GM10266 (cell line): ENCODE measurements at regions not wholly inside any gene's neighbourhood (a gene's known extent, or its start where the extent isn't known, plus 50 kb on each side); places are given as distances from the start of the nearest gene placed in this dataset.

ENCODE experiments used
- DNase-seq: peaks from one replicate; pipeline ENCODE4 v3.0.0; 2012; ENCODE audit errors: extremely low spot score
- TF ChIP-seq, protein P1 (sequence below): IDR thresholded peaks from 2 replicates; pipeline ENCODE4 v1.5.1; 2012; ENCODE audit warnings: mild to moderate bottlenecking, low read depth; ENCODE audit not compliant: control insufficient read depth, insufficient read depth; ENCODE audit errors: missing control alignments

DNA sequence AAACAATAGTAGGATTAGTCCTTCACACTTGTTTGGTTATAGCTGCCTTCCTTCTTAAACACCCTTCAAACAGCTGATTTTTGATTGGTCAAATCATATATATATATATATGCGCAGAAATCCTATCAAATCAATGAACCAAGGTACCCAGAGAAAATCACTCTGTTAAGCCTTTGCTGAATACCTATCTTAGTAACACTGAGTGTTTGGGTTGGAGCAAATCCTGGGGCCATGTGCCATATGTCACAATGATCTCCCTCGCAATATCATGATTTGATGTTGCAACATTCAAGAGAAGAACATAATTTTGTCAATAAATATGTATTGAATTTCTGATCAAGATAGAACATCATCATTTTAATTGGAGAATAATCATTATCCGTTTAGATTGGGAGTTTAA is 795.6 kb downstream of the REEP3 start:
- no peak for DNase-seq
- TF ChIP-seq, protein P1, sequence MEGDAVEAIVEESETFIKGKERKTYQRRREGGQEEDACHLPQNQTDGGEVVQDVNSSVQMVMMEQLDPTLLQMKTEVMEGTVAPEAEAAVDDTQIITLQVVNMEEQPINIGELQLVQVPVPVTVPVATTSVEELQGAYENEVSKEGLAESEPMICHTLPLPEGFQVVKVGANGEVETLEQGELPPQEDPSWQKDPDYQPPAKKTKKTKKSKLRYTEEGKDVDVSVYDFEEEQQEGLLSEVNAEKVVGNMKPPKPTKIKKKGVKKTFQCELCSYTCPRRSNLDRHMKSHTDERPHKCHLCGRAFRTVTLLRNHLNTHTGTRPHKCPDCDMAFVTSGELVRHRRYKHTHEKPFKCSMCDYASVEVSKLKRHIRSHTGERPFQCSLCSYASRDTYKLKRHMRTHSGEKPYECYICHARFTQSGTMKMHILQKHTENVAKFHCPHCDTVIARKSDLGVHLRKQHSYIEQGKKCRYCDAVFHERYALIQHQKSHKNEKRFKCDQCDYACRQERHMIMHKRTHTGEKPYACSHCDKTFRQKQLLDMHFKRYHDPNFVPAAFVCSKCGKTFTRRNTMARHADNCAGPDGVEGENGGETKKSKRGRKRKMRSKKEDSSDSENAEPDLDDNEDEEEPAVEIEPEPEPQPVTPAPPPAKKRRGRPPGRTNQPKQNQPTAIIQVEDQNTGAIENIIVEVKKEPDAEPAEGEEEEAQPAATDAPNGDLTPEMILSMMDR: no peak

DNA sequence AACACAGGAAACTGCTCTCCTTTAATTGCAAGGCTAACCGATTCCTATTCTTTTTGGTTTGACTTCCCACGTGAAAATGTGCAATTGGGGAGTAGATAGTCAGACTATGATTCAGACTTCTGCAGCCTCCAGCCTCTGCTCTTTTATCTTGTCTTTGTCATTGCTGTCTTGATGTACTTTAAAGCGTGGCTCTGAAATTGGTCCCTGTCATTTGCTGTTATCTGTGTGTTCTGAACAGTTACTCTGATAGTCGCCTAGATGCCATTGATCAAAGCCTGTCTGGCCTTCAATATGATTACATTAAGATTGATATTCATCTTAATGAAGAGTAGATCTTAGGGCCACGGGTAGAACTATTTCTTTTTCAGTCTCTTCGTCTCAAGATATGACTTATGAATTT is 799.2 kb downstream of the REEP3 start:
- no peak for DNase-seq
- TF ChIP-seq, protein P1: no peak

DNA sequence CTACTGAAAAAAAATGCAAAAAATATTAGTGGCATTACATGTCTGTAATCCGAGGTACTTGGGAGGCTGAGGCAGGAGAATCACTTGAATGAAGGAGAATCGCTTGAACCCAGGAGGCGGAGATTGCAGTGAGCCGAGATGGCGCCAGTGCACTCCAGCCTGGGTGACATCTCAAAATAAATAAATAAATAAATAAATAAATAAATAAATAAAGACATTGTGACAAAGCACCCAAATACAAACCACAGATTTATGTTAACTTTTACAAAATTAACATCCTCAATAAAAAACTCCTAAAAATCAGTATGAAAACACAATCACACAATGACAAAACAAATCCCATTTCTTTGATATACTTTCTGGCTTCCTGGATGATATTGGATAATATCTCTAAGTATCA is 808.3 kb downstream of the REEP3 start:
- TF ChIP-seq, protein P1: no peak

DNA sequence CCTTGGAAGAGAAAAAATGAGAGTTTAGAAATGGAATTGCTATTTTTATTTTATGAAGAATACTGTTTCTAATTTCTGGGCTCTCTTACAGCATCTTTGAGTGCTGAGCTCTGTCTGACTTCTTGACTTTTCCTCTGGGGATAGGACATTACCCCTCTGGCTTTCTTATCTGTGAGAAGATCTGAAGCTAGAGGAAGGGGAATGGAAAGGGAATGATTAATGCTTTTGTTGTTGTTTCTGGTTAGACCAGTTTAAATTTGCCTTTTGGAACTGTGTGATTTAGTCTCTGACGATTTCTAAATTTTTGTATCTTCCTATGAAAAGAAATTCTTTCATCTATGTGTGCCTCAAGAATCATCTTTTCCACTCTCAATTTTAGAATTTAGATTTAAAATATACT is 811.4 kb downstream of the REEP3 start:
- DNase-seq: no peak
- TF ChIP-seq, protein P1: no peak

More for the DNA sequence above, 808.3 kb downstream of the REEP3 start:
- no peak for DNase-seq

DNA sequence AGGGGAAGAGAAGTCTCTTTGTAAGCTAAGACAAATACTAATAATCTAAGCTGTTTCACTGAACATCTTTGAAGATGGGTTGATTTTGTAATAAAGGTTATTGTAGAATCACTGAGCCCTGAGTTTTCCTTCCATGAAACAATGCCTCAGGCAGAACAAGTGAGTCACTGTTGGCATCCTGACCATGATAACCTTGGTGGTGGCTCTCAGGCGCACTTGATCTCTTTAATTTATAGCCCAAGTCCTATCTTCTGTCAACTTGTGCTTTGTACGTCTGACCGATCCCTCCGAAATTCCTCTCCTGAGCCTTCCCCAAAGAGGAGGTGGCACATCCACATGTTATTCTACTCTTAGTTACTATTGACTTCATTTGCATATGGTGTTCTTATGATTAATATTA is 812.9 kb downstream of the REEP3 start:
- DNase-seq: no peak
- TF ChIP-seq, protein P1: no peak

DNA sequence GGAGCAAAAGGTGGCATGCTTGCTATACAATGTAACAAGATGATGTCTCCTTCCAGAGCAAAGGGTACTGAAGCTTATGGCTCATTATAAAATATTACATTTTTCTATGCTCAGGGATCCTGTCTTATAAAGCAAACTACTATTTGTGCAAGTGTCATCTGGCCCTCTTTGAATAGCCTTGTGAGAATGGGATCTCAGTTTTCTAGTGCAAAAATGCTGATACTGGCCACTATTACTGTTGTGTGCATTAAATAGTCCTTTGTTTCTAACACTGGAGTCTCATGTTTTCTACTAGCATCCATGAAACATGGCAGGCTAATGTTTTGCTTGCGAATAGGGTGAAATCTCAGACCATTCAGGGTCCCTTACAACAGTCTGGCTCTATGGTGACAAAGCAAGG is 823.0 kb downstream of the REEP3 start:
- DNase-seq: no peak
- TF ChIP-seq, protein P1: no peak

DNA sequence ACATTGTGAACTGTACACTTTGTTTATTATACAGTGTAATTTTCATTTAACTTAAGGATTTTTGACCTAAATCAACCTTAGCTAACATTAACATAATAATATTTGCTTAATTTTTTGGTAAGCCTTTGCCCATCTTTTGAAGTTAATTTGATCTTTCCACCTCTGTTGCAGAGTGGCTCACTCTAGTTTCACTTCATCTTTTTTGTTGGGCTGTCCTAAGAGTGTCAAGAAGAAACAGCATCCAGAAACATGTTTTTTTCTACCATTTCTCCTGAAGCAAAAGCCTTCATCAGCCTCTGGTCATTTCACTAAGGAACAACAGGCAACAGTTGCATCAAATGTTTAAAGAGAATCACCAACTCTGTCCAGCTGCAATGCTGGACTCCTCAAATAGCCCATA is 824.7 kb downstream of the REEP3 start:
- TF ChIP-seq, protein P1: no peak
- DNase-seq: no peak
